GM12864 (cell line): ENCODE measurements at regions not wholly inside any gene's neighbourhood (a gene's known extent, or its start where the extent isn't known, plus 50 kb on each side); places are given as distances from the start of the nearest gene placed in this dataset.
"Not testable (repeated sequence)": the region's sequence is repeated elsewhere in the genome, so short reads cannot be mapped to it uniquely, and the experiment has no call there.

Source experiments
- DNase-seq: peaks from one replicate; pipeline ENCODE4 v3.0.0-alpha.2; 2011; ENCODE audit warnings: low read depth
- H3K4me3 ChIP-seq: 2 replicates; pipeline ENCODE4 v1.5.1; 2011; ENCODE audit warnings: mild to moderate bottlenecking, low read depth, low read length, control low read depth
- TF ChIP-seq, protein P1 (sequence below): IDR thresholded peaks from 2 replicates; pipeline ENCODE4 v1.5.1; 2011; ENCODE audit warnings: low read depth, mild to moderate bottlenecking, moderate library complexity, low read length, control low read depth, inconsistent platforms; ENCODE audit errors: missing control alignments

GRCh38 chr6:156423829-156424228 is 353.3 kb upstream of the ARID1B start:
- no peak for DNase-seq
- TF ChIP-seq, protein P1, sequence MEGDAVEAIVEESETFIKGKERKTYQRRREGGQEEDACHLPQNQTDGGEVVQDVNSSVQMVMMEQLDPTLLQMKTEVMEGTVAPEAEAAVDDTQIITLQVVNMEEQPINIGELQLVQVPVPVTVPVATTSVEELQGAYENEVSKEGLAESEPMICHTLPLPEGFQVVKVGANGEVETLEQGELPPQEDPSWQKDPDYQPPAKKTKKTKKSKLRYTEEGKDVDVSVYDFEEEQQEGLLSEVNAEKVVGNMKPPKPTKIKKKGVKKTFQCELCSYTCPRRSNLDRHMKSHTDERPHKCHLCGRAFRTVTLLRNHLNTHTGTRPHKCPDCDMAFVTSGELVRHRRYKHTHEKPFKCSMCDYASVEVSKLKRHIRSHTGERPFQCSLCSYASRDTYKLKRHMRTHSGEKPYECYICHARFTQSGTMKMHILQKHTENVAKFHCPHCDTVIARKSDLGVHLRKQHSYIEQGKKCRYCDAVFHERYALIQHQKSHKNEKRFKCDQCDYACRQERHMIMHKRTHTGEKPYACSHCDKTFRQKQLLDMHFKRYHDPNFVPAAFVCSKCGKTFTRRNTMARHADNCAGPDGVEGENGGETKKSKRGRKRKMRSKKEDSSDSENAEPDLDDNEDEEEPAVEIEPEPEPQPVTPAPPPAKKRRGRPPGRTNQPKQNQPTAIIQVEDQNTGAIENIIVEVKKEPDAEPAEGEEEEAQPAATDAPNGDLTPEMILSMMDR, result no peak
- no peak overlapping the region for H3K4me3 ChIP-seq

DNA sequence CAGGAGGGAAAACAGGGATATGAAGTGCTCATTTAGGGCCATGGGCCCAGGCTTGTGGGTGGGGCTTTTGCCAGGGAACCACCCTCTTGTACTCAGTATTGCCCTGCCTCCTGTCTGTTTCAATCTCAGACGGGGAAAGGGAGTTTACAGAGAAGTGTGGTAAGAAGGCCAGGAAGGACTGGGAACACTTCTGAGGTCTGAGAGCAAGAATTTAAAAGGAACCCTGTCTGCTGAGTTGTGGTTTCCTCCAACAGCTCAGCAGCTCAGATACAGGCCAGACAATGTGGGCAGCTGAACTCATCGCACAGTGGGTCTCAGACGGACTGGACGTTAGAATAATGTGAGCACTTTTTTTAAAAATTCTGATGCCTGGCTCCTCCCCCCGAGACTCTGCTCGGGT is 354.1 kb upstream of the ARID1B start:
- no peak overlapping the region for H3K4me3 ChIP-seq
- no peak for DNase-seq
- TF ChIP-seq, protein P1, result no peak

- no peak for DNase-seq
- TF ChIP-seq, protein P1, result no peak
- no peak overlapping the region for H3K4me3 ChIP-seq
Observed at GRCh38 chr6:156421933-156422332, 355.2 kb upstream of the ARID1B start.

DNA sequence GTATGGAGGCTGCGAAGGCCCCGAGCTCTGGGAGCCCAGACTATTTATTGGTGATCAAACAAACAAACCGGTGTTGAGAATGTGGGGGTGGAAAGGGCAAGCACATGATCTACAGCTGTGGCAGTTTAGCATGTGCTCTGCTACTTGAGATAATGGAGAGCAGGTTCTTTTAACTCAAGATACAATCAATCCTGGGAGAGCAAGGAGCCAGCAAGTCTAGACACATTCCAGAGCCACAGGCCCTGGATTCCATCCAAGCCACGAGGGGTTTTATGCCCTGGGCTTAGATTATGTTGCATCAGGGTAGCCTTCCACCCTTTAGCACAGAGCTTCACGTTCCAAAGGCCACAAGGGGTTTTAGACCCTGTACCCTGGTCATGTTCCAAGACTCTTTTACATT is 355.9 kb upstream of the ARID1B start:
- H3K4me3 ChIP-seq, DNase-seq: not testable (repeated sequence)

DNA sequence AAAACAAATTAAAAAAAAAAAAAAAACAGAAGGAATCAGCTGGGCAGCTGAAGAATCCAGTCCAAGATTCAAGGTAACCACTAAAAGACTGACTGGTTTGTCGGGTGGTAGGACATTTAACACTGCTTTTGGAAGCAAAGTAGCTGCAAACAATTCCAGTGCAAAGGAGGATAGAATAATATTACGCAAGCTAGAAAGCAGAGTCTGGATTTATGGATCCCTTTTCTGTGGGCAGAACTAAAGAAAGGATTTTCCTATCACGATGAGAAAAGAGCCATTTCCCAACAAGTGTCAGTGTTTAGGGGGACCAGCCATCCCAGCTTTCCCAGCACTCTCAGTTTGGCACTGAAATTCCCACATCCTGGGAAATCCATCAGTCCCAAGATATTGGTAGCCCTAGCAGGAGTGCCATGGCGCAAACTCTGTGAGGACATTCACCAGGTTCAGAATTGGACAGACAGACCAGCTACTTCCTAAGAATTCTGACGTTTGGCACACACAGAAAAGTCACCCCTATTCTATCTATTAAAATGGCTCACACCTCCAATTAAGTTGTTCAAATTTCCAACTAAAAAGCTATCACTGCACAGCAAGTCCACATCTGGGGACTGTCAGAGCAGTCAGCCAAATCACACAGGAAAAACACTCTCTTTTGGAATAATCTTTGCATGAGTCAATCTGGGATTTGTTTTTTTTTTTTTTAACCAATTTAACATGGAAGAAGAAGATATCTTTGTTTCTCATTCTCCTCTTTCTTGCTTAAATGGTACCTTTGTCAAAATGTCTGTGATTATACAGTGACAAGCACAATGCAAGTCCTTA is 356.8 kb upstream of the ARID1B start:
- DNase-seq, result no peak
- TF ChIP-seq, protein P1, result no peak
- H3K4me3 ChIP-seq, result no peak overlapping the region

GRCh38 chr6:156419594-156419993 is 357.6 kb upstream of the ARID1B start:
- H3K4me3 ChIP-seq, result no peak overlapping the region
- TF ChIP-seq, protein P1, result no peak
- DNase-seq, result no peak

GRCh38 chr6:156418253-156418652 is 358.9 kb upstream of the ARID1B start:
- no peak overlapping the region for H3K4me3 ChIP-seq
- TF ChIP-seq, protein P1, result no peak
- DNase-seq, result no peak
